OCI-M1 (cell line): ENCODE measurements at regions not wholly inside any gene's neighbourhood (a gene's known extent, or its start where the extent isn't known, plus 50 kb on each side); places are given as distances from the start of the nearest gene placed in this dataset.
A peak's percentile ranks its signal among the peaks of the same experiment; 100 is the strongest.

Source experiments
- DNase-seq: peaks from one replicate; lab custom pipeline; 2025; lab: John Stamatoyannopoulos, UW

GRCh38 chr5:18043344-18043743 lies 409.1 kb downstream of the TAF11L14 start:
- DNase-seq: peak; percentile 7

GRCh38 chr5:18048449-18048848 lies 414.2 kb downstream of the TAF11L14 start:
- DNase-seq: no peak

GRCh38 chr5:18050345-18050744 lies 416.1 kb downstream of the TAF11L14 start:
- DNase-seq: no peak

- peak; percentile 69 for DNase-seq
Measured at GRCh38 chr5:18050776-18051175, 416.5 kb downstream of the TAF11L14 start.

- DNase-seq: peak; percentile 32
Measured at GRCh38 chr5:18051953-18052352, 417.7 kb downstream of the TAF11L14 start.

GRCh38 chr5:18052569-18052968 lies 418.3 kb downstream of the TAF11L14 start:
- no peak for DNase-seq

GRCh38 chr5:18057725-18058124 lies 423.5 kb downstream of the TAF11L14 start:
- DNase-seq: no peak

GRCh38 chr5:18067615-18068014 lies 433.4 kb downstream of the TAF11L14 start:
- no peak for DNase-seq

- DNase-seq: no peak
Measured at GRCh38 chr5:18068826-18069225, 434.6 kb downstream of the TAF11L14 start.

GRCh38 chr5:18069790-18070189 lies 435.5 kb downstream of the TAF11L14 start:
- no peak for DNase-seq

- DNase-seq: no peak
Measured at GRCh38 chr5:18072600-18072999, 438.3 kb downstream of the TAF11L14 start.

GRCh38 chr5:18074961-18075360 lies 440.7 kb downstream of the TAF11L14 start:
- no peak for DNase-seq

GRCh38 chr5:18078157-18078556 lies 443.9 kb downstream of the TAF11L14 start:
- DNase-seq: no peak

- DNase-seq: no peak
Measured at GRCh38 chr5:18079831-18080230, 445.6 kb downstream of the TAF11L14 start.

GRCh38 chr5:18088020-18088579 lies 453.8 kb downstream of the TAF11L14 start:
- no peak for DNase-seq

- no peak for DNase-seq
Measured at GRCh38 chr5:18090177-18090576, 455.9 kb downstream of the TAF11L14 start.

- DNase-seq: no peak
Measured at GRCh38 chr5:18091142-18091541, 456.9 kb downstream of the TAF11L14 start.

GRCh38 chr5:18091758-18092157 lies 457.5 kb downstream of the TAF11L14 start:
- DNase-seq: no peak

- DNase-seq: no peak
Measured at GRCh38 chr5:18095061-18095460, 460.8 kb downstream of the TAF11L14 start.

GRCh38 chr5:18097817-18098216 lies 463.6 kb downstream of the TAF11L14 start:
- DNase-seq: no peak

GRCh38 chr5:18098691-18099090 lies 464.4 kb downstream of the TAF11L14 start:
- DNase-seq: no peak

GRCh38 chr5:18099261-18099660 lies 465.0 kb downstream of the TAF11L14 start:
- DNase-seq: no peak

GRCh38 chr5:18101532-18101931 lies 467.3 kb downstream of the TAF11L14 start:
- no peak for DNase-seq

GRCh38 chr5:18102733-18103132 lies 468.5 kb downstream of the TAF11L14 start:
- peak; percentile 36 for DNase-seq

GRCh38 chr5:18105449-18105848 lies 471.2 kb downstream of the TAF11L14 start:
- DNase-seq: no peak
